NCI-H69 (cell line): ENCODE measurements at regions not wholly inside any gene's neighbourhood (a gene's known extent, or its start where the extent isn't known, plus 50 kb on each side); places are given as distances from the start of the nearest gene placed in this dataset.

Experiments used
- DNase-seq: peaks from one replicate; lab custom pipeline; 2025; lab: John Stamatoyannopoulos, UW

DNA sequence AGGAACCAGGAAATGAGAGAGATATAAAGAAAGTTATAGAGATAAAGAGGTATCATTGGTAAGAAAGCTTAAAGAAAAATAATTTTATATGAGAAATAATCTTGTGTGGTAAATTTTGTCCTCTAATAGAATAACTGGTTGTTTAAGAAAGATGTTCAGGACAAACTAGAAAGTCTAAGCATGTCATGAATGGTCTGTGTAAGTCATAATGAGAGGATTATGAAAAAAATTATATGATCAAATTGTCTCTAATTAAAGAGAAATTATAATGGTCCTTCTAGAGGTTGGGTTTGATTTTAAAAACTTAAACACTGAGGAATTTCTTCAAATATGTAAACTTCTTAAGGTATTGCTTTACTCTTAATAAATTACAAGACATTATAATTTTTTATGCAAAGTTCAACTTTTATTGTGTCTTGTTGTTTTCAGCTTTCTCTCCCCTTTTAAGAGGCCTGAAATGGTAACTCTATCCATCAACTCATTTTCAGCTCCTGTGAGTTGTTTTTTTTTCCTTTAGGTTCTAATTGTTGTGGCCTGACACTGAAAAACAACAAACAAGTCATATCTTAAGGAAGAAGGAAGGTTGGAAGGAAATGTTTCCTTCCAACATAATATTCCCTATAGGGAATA, 88.2 kb upstream of the CNOT2 start:
- DNase-seq: peak; percentile 34

- DNase-seq: no peak
Observed at GRCh38 chr12:70157099-70157498, 86.1 kb upstream of the CNOT2 start.

- no peak for DNase-seq
Observed at GRCh38 chr12:70165450-70165849, 77.8 kb upstream of the CNOT2 start.

GRCh38 chr12:70176290-70176689, 66.9 kb upstream of the CNOT2 start:
- DNase-seq: no peak

GRCh38 chr12:70177631-70178030, 65.6 kb upstream of the CNOT2 start:
- DNase-seq: no peak

DNA sequence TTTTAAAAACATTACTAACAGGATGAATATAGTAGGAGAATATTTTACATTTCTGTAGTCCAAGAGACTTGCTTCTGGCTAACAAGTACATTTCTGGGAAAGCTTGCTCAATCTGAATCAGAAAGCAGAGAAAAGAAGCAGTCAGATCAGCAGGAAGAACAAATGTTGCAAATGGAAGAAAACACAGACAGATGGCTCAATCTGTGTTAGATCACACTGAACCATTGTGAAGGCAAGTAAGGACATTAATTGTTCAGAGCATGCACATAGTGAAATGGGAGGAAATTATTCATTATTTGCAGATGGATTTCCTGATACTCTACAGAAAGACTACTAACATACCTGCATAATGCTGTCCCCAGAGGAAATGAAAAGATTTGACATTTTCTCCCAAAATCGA, 65.2 kb upstream of the CNOT2 start:
- peak; percentile 68 for DNase-seq

GRCh38 chr12:70180130-70180529, 63.1 kb upstream of the CNOT2 start:
- DNase-seq: peak; percentile 5

DNA sequence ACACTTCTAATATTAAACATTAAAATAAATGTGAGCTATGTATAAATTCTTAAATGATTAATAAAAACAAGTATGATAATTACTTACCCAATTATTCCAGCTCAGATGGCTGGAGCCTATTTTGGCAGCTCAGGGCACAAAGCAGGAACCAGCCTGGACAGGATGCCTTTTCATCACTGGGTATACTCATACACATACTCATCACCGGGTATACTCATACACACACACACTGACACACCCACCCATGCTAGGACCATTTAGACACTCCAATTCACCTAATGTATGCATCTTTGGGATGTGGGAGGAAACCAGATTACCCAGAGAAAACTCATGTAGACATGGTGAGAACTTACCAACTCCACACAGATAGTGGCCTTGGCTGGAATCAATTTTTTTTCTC, 57.9 kb upstream of the CNOT2 start:
- DNase-seq: no peak

- no peak for DNase-seq
Observed at GRCh38 chr12:70186436-70186835, 56.8 kb upstream of the CNOT2 start.

DNA sequence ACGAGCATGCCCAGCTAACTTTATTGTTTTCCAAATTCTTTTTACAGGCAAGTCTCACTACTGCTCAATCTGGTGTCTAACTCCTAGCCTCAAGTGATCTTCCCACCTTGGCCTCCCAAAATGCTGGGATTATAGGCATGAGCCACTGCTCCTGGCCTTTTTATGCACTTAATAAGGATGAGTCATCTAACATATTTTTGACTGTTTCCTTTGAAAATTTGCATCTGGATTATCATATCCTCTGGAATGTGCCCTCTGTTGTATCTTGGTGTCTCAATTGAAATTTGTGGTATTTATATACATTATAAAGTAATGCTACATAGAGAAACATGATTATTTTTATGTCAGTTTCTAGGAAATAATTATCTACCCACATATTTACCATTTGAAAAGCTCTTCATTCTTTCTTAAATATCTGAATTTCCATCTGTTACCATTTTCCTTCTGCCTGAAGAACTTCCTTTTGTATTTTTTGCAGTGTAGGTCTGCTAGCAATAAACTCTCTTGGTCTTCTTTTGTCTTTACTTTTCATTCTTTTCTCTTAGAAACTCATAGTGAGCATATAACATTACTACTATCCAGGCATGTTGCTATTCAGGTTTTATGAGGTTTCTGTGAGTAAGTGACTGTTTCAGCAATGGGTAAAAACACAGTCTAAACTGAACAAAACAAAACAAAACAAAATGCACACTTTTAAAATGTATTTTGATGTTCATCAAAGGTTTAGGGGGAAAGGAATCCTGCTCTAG, 52.8 kb upstream of the CNOT2 start:
- DNase-seq: no peak
